ENCODE measurements at regions not wholly inside any gene's neighbourhood (a gene's known extent, or its start where the extent isn't known, plus 50 kb on each side); places are given as distances from the start of the nearest gene placed in this dataset.
"Not testable (repeated sequence)": the region's sequence is repeated elsewhere in the genome, so short reads cannot be mapped to it uniquely, and the experiment has no call there.

- DNase-seq (ENCODE audit: low read depth): no peak
These were observed 89.1 kb upstream of the TRIM24 start for GRCh38 chr7:138370956-138371355.

- no peak for DNase-seq (ENCODE audit: low read depth)
These were observed 85.9 kb upstream of the TRIM24 start for GRCh38 chr7:138374119-138374693.

- DNase-seq (ENCODE audit: low read depth): no peak
These were observed 82.8 kb upstream of the TRIM24 start for GRCh38 chr7:138377306-138377705.

- no peak for DNase-seq (ENCODE audit: low read depth)
These were observed 81.1 kb upstream of the TRIM24 start for GRCh38 chr7:138378741-138379559.

GRCh38 chr7:138382862-138383565 is 77.0 kb upstream of the TRIM24 start:
- DNase-seq (ENCODE audit: low read depth): no peak

GRCh38 chr7:138386821-138387220 is 73.2 kb upstream of the TRIM24 start:
- DNase-seq (ENCODE audit: low read depth): no peak

- no peak for DNase-seq (ENCODE audit: low read depth)
These were observed 72.1 kb upstream of the TRIM24 start for GRCh38 chr7:138387755-138388475.

GRCh38 chr7:138388673-138389491 is 71.2 kb upstream of the TRIM24 start:
- no peak for DNase-seq (ENCODE audit: low read depth)

GRCh38 chr7:138395763-138396162 is 64.3 kb upstream of the TRIM24 start:
- no peak for DNase-seq (ENCODE audit: low read depth)

GRCh38 chr7:138396251-138397070 is 63.6 kb upstream of the TRIM24 start:
- DNase-seq (ENCODE audit: low read depth): no peak

- DNase-seq (ENCODE audit: low read depth): not testable (repeated sequence)
These were observed 63.0 kb upstream of the TRIM24 start for GRCh38 chr7:138397071-138397433.

- DNase-seq (ENCODE audit: low read depth): no peak
These were observed 61.2 kb upstream of the TRIM24 start for GRCh38 chr7:138398857-138399256.

GRCh38 chr7:138400400-138400886 is 59.6 kb upstream of the TRIM24 start:
- DNase-seq (ENCODE audit: low read depth): no peak

- no peak for DNase-seq (ENCODE audit: low read depth)
These were observed 57.3 kb upstream of the TRIM24 start for GRCh38 chr7:138402749-138403148.

- no peak for DNase-seq (ENCODE audit: low read depth)
These were observed 54.6 kb upstream of the TRIM24 start for GRCh38 chr7:138405496-138405895.

- DNase-seq (ENCODE audit: low read depth): no peak
These were observed 52.3 kb upstream of the TRIM24 start for GRCh38 chr7:138407792-138408191.

Measured in GM04503 (cell line).